ENCODE measurements at regions not wholly inside any gene's neighbourhood (a gene's known extent, or its start where the extent isn't known, plus 50 kb on each side); places are given as distances from the start of the nearest gene placed in this dataset.

- TF ChIP-seq CTCF (IDR thresholded peaks at IDR 0.05; ENCODE audit: low read depth, low read length, poor library complexity, severe bottlenecking) (no peak), EZH2phosphoT487 (IDR thresholded peaks at IDR 0.05; ENCODE audit: borderline replicate concordance, low read length) (no peak)
These were observed 233.2 kb upstream of the TMCO5A start for GRCh38 chr15:37701230-37701629.
